GM23338 (cell line): ENCODE measurements at regions not wholly inside any gene's neighbourhood (a gene's known extent, or its start where the extent isn't known, plus 50 kb on each side); places are given as distances from the start of the nearest gene placed in this dataset.

Source experiments
- ATAC-seq: fragments of 200-7000 bp; cut with Tn5 transposase; 3 replicates; pipeline ENCODE4 v1.9.1; 2020
- DNase-seq: peaks from one replicate; pipeline ENCODE4 v3.0.0-alpha.2; 2015; ENCODE audit warnings: low spot score
- H2AFZ ChIP-seq: fragments of 200-600 bp; sonication (generic); 2 replicates; pipeline ENCODE4 v1.8.0; 2016; ENCODE audit warnings: antibody characterized with exemption, mild to moderate bottlenecking, moderate library complexity
- H3F3A ChIP-seq: fragments of 200-600 bp; sonication (generic); replicated peaks from 2 replicates; pipeline ENCODE4 v1.8.0; 2017; ENCODE audit warnings: antibody characterized with exemption, mixed run types, low read depth
- H3K27ac ChIP-seq: fragments of 200-600 bp; sonication (generic); 2 replicates; pipeline ENCODE4 v1.6.1; 2016; ENCODE audit warnings: low read depth
- H3K27me3 ChIP-seq: fragments of 200-600 bp; sonication (generic); 2 replicates; pipeline ENCODE4 v1.8.0; 2016; ENCODE audit warnings: mild to moderate bottlenecking, mixed run types, moderate library complexity; ENCODE audit not compliant: insufficient read depth
- H3K36me3 ChIP-seq: fragments of 200-600 bp; sonication (generic); 2 replicates; pipeline ENCODE4 v1.8.0; 2016; ENCODE audit warnings: mild to moderate bottlenecking; ENCODE audit not compliant: insufficient read depth
- H3K4me1 ChIP-seq: fragments of 200-600 bp; sonication (generic); 2 replicates; pipeline ENCODE4 v1.8.0; 2016; ENCODE audit warnings: mild to moderate bottlenecking, moderate library complexity; ENCODE audit not compliant: insufficient read depth
- H3K4me2 ChIP-seq: fragments of 200-600 bp; sonication (generic); 2 replicates; pipeline ENCODE4 v1.7.1; 2017; ENCODE audit warnings: mixed run types
- H3K4me3 ChIP-seq: fragments of 200-600 bp; sonication (generic); 2 replicates; pipeline ENCODE4 v1.6.1; 2016; ENCODE audit warnings: mixed run types
- H3K79me2 ChIP-seq: fragments of 200-600 bp; sonication (generic); replicated peaks from 2 replicates; pipeline ENCODE4 v1.8.0; 2017; ENCODE audit warnings: mild to moderate bottlenecking; ENCODE audit not compliant: insufficient read depth
- H3K9me2 ChIP-seq: fragments of 200-600 bp; sonication (generic); 2 replicates; pipeline ENCODE4 v1.8.0; 2017; ENCODE audit not compliant: insufficient read depth
- H4K20me1 ChIP-seq: fragments of 200-600 bp; sonication (generic); replicated peaks from 2 replicates; pipeline ENCODE4 v1.8.0; 2017; ENCODE audit warnings: mild to moderate bottlenecking; ENCODE audit not compliant: insufficient read depth
- H3K27ac Mint-ChIP-seq: 2 replicates; pipeline ENCODE4 v1.8.0; 2020; ENCODE audit warnings: inconsistent platforms, mild to moderate bottlenecking, moderate library complexity, mixed read lengths
- H3K27me3 Mint-ChIP-seq: 3 replicates; pipeline ENCODE4 v1.8.0; 2022; ENCODE audit warnings: low read depth, mild to moderate bottlenecking, moderate library complexity, mixed read lengths, inconsistent platforms; ENCODE audit not compliant: insufficient read depth, poor library complexity
- H3K36me3 Mint-ChIP-seq: 3 replicates; pipeline ENCODE4 v1.8.0; 2021; ENCODE audit warnings: low read depth, mild to moderate bottlenecking, inconsistent platforms, moderate library complexity, mixed read lengths
- H3K4me1 Mint-ChIP-seq: 3 replicates; pipeline ENCODE4 v1.8.0; 2020; ENCODE audit warnings: mild to moderate bottlenecking, inconsistent platforms, mixed read lengths
- H3K4me3 Mint-ChIP-seq: 3 replicates; pipeline ENCODE4 v1.8.0; 2021; ENCODE audit warnings: moderate library complexity, mild to moderate bottlenecking, inconsistent platforms, mixed read lengths
- H3K9me3 Mint-ChIP-seq: 3 replicates; pipeline ENCODE4 v1.8.0; 2020; ENCODE audit warnings: moderate library complexity, mild to moderate bottlenecking, inconsistent platforms, mixed read lengths
- CREB1 ChIP-seq: fragments of 250-450 bp; sonication (Bioruptor Pico); IDR thresholded peaks from 2 replicates; pipeline ENCODE4 v1.5.0; 2020; ENCODE audit warnings: low read depth, mild to moderate bottlenecking, moderate library complexity
- JUNB ChIP-seq: IDR thresholded peaks from one replicate; pipeline ENCODE4 v1.6.1; 2016; ENCODE audit warnings: antibody characterized with exemption; ENCODE audit not compliant: unreplicated experiment
- NANOG ChIP-seq: IDR thresholded peaks from 2 replicates; pipeline ENCODE4 v1.6.1; 2016; ENCODE audit warnings: antibody characterized with exemption, borderline replicate concordance
- STAT1 ChIP-seq: IDR thresholded peaks from one replicate; pipeline ENCODE4 v1.6.1; 2016; ENCODE audit warnings: antibody characterized with exemption; ENCODE audit not compliant: unreplicated experiment
- TF ChIP-seq, protein P1 (sequence below): IDR thresholded peaks from one replicate; pipeline ENCODE4 v1.6.1; 2018; ENCODE audit warnings: antibody characterized with exemption; ENCODE audit not compliant: unreplicated experiment
- TF ChIP-seq, protein P2 (sequence below), 2 experiments: fragments of 200-600 bp in 1 of 2; sonication (generic) in 1 of 2; conservative IDR thresholded peaks; 2 replicates each; pipeline versions ENCODE4 v1.5.1 to v1.6.1; 2016 to 2017; ENCODE audit warnings: antibody characterized with exemption in 2 of 2, low read depth in 2 of 2, mild to moderate bottlenecking in 2 of 2, moderate library complexity in 1 of 2
- TF ChIP-seq, protein P3 (sequence below): fragments of 250-450 bp; sonication (Bioruptor Pico); IDR thresholded peaks from 2 replicates; pipeline ENCODE4 v1.5.0; 2020; ENCODE audit warnings: mild to moderate bottlenecking, moderate library complexity

DNA sequence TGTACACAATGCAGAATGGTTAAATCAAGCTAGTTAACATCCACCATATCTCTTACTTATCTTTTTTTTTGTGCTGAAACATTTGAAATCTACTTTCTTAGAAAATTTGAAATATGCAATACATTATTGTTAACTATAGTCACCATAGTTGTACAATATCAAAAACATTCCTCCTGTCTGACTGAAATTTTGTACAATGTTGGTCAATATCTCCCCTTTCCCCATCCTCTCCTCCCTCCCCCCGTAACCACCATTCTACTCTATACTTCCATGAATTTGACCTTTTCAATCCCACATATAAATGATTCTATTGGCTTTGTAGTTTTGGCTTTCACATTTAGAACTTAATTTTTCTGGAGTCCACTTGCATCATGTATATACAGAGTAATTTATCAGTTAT lies 63.5 kb upstream of the DCD start (continued):
- TF ChIP-seq, protein P1, sequence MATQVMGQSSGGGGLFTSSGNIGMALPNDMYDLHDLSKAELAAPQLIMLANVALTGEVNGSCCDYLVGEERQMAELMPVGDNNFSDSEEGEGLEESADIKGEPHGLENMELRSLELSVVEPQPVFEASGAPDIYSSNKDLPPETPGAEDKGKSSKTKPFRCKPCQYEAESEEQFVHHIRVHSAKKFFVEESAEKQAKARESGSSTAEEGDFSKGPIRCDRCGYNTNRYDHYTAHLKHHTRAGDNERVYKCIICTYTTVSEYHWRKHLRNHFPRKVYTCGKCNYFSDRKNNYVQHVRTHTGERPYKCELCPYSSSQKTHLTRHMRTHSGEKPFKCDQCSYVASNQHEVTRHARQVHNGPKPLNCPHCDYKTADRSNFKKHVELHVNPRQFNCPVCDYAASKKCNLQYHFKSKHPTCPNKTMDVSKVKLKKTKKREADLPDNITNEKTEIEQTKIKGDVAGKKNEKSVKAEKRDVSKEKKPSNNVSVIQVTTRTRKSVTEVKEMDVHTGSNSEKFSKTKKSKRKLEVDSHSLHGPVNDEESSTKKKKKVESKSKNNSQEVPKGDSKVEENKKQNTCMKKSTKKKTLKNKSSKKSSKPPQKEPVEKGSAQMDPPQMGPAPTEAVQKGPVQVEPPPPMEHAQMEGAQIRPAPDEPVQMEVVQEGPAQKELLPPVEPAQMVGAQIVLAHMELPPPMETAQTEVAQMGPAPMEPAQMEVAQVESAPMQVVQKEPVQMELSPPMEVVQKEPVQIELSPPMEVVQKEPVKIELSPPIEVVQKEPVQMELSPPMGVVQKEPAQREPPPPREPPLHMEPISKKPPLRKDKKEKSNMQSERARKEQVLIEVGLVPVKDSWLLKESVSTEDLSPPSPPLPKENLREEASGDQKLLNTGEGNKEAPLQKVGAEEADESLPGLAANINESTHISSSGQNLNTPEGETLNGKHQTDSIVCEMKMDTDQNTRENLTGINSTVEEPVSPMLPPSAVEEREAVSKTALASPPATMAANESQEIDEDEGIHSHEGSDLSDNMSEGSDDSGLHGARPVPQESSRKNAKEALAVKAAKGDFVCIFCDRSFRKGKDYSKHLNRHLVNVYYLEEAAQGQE: no peak
- TF ChIP-seq, protein P2, sequence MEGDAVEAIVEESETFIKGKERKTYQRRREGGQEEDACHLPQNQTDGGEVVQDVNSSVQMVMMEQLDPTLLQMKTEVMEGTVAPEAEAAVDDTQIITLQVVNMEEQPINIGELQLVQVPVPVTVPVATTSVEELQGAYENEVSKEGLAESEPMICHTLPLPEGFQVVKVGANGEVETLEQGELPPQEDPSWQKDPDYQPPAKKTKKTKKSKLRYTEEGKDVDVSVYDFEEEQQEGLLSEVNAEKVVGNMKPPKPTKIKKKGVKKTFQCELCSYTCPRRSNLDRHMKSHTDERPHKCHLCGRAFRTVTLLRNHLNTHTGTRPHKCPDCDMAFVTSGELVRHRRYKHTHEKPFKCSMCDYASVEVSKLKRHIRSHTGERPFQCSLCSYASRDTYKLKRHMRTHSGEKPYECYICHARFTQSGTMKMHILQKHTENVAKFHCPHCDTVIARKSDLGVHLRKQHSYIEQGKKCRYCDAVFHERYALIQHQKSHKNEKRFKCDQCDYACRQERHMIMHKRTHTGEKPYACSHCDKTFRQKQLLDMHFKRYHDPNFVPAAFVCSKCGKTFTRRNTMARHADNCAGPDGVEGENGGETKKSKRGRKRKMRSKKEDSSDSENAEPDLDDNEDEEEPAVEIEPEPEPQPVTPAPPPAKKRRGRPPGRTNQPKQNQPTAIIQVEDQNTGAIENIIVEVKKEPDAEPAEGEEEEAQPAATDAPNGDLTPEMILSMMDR (conservative IDR thresholded peaks at IDR 0.05; ENCODE audit: low read depth in 2 of 2): no peak
- TF ChIP-seq STAT1 (no peak), NANOG (no peak), JUNB (no peak), CREB1 (CRISPR knock-in tag) (no peak)

DNA sequence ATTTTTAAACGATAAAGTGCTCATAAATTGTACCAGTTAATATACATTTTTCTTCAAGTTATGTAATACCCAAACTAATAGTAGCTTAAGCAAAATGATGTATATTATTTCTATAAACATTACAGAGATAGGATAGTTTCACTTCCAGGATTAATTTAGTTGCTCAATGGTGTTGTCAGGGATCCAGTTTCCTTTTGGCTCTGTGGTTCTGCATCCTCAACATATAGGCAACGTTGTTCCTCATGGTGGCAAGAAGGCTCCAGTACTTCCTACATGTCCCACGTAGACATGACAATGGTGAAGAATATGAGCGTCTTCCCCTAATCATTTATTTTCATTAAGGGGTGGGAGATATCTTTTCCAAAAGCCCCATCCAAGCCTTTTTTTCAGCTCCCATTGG lies 60.7 kb upstream of the DCD start:
- no peaks in the 10 kb centered on the region for H3K36me3 Mint-ChIP-seq
- no peak for ATAC-seq
- no peaks in the 10 kb centered on the region for H3K4me1 ChIP-seq
- TF ChIP-seq, protein P1: no peak
- TF ChIP-seq, protein P3, sequence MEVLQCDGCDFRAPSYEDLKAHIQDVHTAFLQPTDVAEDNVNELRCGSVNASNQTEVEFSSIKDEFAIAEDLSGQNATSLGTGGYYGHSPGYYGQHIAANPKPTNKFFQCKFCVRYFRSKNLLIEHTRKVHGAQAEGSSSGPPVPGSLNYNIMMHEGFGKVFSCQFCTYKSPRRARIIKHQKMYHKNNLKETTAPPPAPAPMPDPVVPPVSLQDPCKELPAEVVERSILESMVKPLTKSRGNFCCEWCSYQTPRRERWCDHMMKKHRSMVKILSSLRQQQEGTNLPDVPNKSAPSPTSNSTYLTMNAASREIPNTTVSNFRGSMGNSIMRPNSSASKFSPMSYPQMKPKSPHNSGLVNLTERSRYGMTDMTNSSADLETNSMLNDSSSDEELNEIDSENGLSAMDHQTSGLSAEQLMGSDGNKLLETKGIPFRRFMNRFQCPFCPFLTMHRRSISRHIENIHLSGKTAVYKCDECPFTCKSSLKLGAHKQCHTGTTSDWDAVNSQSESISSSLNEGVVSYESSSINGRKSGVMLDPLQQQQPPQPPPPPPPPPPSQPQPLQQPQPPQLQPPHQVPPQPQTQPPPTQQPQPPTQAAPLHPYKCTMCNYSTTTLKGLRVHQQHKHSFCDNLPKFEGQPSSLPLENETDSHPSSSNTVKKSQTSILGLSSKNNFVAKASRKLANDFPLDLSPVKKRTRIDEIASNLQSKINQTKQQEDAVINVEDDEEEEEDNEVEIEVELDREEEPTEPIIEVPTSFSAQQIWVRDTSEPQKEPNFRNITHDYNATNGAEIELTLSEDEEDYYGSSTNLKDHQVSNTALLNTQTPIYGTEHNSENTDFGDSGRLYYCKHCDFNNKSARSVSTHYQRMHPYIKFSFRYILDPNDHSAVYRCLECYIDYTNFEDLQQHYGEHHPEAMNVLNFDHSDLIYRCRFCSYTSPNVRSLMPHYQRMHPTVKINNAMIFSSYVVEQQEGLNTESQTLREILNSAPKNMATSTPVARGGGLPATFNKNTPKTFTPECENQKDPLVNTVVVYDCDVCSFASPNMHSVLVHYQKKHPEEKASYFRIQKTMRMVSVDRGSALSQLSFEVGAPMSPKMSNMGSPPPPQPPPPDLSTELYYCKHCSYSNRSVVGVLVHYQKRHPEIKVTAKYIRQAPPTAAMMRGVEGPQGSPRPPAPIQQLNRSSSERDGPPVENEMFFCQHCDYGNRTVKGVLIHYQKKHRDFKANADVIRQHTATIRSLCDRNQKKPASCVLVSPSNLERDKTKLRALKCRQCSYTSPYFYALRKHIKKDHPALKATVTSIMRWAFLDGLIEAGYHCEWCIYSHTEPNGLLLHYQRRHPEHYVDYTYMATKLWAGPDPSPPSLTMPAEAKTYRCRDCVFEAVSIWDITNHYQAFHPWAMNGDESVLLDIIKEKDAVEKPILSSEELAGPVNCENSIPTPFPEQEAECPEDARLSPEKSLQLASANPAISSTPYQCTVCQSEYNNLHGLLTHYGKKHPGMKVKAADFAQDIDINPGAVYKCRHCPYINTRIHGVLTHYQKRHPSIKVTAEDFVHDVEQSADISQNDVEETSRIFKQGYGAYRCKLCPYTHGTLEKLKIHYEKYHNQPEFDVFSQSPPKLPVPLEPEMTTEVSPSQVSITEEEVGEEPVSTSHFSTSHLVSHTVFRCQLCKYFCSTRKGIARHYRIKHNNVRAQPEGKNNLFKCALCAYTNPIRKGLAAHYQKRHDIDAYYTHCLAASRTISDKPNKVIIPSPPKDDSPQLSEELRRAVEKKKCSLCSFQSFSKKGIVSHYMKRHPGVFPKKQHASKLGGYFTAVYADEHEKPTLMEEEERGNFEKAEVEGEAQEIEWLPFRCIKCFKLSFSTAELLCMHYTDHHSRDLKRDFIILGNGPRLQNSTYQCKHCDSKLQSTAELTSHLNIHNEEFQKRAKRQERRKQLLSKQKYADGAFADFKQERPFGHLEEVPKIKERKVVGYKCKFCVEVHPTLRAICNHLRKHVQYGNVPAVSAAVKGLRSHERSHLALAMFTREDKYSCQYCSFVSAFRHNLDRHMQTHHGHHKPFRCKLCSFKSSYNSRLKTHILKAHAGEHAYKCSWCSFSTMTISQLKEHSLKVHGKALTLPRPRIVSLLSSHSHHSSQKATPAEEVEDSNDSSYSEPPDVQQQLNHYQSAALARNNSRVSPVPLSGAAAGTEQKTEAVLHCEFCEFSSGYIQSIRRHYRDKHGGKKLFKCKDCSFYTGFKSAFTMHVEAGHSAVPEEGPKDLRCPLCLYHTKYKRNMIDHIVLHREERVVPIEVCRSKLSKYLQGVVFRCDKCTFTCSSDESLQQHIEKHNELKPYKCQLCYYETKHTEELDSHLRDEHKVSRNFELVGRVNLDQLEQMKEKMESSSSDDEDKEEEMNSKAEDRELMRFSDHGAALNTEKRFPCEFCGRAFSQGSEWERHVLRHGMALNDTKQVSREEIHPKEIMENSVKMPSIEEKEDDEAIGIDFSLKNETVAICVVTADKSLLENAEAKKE (CRISPR knock-in tag): no peak
- no peak for TF ChIP-seq JUNB
- TF ChIP-seq, protein P2 (conservative IDR thresholded peaks at IDR 0.05; ENCODE audit: low read depth in 2 of 2): no peak

More for the DNA sequence above, 60.7 kb upstream of the DCD start:
- Mint-ChIP-seq H3K27me3 (no peaks in the 10 kb centered on the region), H3K27ac (no peak overlapping the region), H3K4me1 (no peaks in the 10 kb centered on the region), H3K9me3 (no peaks in the 10 kb centered on the region), H3K4me3 (no peak overlapping the region)
- no peak overlapping the region for H3K4me3 ChIP-seq
- no peak for DNase-seq
- no peaks in the 10 kb centered on the region for H3K36me3 ChIP-seq
- no peaks in the 10 kb centered on the region for H3K27me3 ChIP-seq
- H3F3A ChIP-seq: no peaks in the 10 kb centered on the region
- H4K20me1 ChIP-seq: no peaks in the 10 kb centered on the region
- no peak overlapping the region for H3K4me2 ChIP-seq
- H2AFZ ChIP-seq: no peak overlapping the region
- H3K27ac ChIP-seq: no peak overlapping the region
- H3K79me2 ChIP-seq: no peaks in the 10 kb centered on the region
- H3K9me2 ChIP-seq: no peaks in the 10 kb centered on the region
